Activated naive CD4-positive, alpha-beta T cell treated with anti-CD3 and anti-CD28 coated beads, Interleukin-2, amount 50 U/mL, for 72 hours (primary cell): ENCODE measurements at regions not wholly inside any gene's neighbourhood (a gene's known extent, or its start where the extent isn't known, plus 50 kb on each side); places are given as distances from the start of the nearest gene placed in this dataset.
A peak's percentile ranks its signal among the peaks of the same experiment; 100 is the strongest.
"Not testable (repeated sequence)": the region's sequence is repeated elsewhere in the genome, so short reads cannot be mapped to it uniquely, and the experiment has no call there.

ENCODE experiments used
- ATAC-seq, 2 donors: fragments of 150-1000 bp; cut with Tn5 transposase; 2 replicates each; pipeline ENCODE4 v1.10.0; 2021; ENCODE audit warnings: mild to moderate bottlenecking in 2 of 2, moderate library complexity in 2 of 2
- DNase-seq, 2 donors: peaks; one replicate each; pipeline ENCODE4 v3.0.0; 2021 to 2022; ENCODE audit warnings: low spot score in 2 of 2
- H3K27ac Mint-ChIP-seq, 2 donors: one replicate each; pipeline ENCODE4 v1.8.0; 2022; ENCODE audit warnings: mild to moderate bottlenecking in 2 of 2, mixed read lengths in 2 of 2
- H3K36me3 Mint-ChIP-seq, 2 donors: one replicate each; pipeline ENCODE4 v1.8.0; 2022; ENCODE audit warnings: mixed read lengths in 2 of 2
- H3K9me3 Mint-ChIP-seq, 2 donors: one replicate each; pipeline ENCODE4 v1.8.0; 2022; ENCODE audit warnings: mixed read lengths in 2 of 2

DNA sequence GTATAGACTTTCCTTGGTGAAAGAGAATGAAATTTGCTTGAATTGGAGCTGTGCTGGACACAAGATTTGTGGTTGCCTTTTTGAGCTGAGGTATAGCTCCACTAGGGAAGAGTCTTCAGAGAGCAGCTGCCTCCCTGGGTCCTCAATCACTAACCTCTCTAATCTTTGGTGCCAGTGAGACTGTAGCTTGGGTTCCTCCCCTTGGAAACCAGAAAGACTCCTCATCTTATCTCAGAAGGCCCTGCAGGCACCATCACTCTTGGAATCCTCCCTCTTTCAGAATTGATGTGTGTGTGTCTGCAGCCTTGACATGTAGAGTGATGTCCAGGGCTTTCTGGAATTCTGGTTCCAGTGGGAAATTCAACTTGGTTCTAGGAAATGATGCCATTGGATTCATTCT, 426.5 kb downstream of the RPS24 start:
- no peaks in the 10 kb centered on the region for H3K9me3 Mint-ChIP-seq
- ATAC-seq (no peak), DNase-seq (no peak)
- no peaks in the 10 kb centered on the region for H3K36me3 Mint-ChIP-seq
- no peak overlapping the region for H3K27ac Mint-ChIP-seq

DNA sequence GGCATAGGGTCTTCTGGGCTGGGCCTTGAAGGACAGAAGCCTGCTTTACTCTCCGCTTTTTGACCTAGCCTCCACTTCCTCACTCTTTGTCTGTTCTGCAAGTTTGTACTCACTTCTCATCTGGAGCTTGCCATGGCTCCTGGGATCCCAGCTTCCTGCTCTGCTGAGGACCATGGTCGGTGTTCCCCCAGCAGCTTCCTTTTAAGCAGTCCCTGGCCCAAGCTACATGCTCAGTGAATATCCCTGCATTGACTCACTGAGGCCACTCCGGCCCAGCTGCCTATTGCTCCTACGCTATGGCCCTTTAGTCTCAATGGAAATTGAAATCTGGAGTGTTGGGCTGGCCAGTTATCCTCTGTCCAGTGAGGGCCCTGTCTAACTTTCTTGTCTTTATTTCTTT, 427.7 kb downstream of the RPS24 start:
- ATAC-seq, result no peak
- Mint-ChIP-seq H3K27ac (no peak overlapping the region), H3K9me3 (no peaks in the 10 kb centered on the region), H3K36me3 (no peaks in the 10 kb centered on the region)
- no peak for DNase-seq

DNA sequence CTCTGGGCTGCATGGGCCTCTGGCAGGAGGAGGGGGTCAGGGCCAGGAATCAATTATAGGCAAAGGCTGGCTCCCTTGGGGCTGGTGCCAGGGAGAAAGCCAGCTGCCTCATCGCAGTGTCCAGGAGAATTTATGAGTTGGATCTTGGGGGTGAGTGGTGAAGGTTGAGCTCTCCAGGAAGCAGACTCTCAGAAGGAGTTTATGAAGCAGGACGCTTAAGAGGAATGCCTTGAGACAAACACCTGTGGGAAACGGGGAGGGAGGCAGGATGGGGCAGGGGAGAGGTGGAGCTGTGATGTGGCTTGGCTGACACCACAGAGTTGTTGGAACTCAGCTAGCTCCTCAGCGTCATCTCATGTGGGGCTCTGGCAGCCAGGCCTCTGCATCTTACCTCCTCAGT, 428.5 kb downstream of the RPS24 start:
- peak in 1 of 2 donors; percentile 35 for DNase-seq
- no peak overlapping the region for H3K27ac Mint-ChIP-seq
- peaks cover under 1% of the 10 kb centered on the region in 2 donors for H3K36me3 Mint-ChIP-seq
- H3K9me3 Mint-ChIP-seq, result no peaks in the 10 kb centered on the region
- no peak for ATAC-seq

DNA sequence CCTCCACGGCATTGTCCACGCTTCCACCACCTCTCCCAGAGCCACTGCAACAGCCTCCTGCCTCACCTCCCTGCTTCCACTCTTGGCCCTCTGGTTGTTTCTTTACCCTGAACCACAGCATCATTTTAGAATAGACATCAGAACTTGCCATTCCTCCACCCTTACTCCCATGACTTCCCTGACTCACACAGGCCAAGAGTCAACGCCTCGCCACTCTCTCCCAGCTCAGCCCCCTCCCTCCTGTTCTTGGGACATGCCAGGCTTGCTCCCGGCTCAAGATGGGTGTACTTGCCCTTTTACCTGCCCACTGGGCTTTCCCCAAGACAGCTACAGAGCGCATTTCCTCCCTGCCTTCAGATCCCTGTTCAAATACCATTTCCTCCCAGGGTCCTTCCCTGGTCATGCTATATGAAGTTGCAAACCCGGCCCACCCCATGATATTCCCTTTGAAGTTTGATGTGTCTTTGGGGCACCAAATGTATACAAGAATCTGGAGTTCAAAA, 429.1 kb downstream of the RPS24 start:
- DNase-seq, result no peak
- Mint-ChIP-seq H3K36me3 (peaks cover 6% of the 10 kb centered on the region in 2 donors), H3K27ac (no peak overlapping the region), H3K9me3 (peaks cover 0 to 4% of the 10 kb centered on the region in 2 donors)
- no peak for ATAC-seq

DNA sequence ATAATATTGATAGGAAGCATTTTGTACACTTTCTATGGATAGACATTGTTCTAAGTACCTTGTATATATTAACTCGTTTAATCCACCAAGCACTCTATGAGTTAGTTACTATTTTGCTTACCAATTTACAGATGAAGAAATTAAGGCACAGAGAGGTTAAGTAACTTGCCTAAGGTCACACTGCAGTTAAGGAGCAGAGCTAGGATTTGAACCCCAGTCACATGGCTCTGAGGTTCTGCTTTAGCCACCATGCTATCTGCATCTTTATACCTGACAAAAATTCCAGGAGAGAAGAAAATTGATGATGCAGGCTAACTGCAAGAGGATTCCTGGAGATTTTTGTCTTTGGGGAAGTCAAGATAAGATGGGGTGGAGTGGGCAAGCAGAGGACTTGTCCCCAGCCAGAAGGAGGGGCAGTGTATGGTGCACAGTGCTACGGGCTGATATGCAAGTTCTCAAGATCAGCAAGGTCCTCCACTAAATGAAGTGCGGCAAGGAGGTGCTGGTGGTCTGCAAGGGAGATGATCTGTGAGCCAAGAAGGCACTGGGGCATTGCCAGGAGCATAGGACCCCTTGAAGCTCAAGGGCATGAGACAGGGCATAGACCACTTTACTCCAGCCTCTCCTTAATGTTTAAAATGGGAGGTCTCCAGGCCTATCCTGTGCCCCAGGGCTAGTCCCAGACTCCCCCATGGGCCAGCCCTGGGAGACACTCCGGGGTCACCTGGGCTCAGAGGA, 430.6 kb downstream of the RPS24 start:
- ATAC-seq (no peak), DNase-seq (no peak)
- peaks cover 6% of the 10 kb centered on the region in 2 donors for H3K36me3 Mint-ChIP-seq
- H3K9me3 Mint-ChIP-seq, result peaks cover 0 to 4% of the 10 kb centered on the region in 2 donors
- H3K27ac Mint-ChIP-seq, result peak overlapping the region in 1 of 2 donors; percentile 12

DNA sequence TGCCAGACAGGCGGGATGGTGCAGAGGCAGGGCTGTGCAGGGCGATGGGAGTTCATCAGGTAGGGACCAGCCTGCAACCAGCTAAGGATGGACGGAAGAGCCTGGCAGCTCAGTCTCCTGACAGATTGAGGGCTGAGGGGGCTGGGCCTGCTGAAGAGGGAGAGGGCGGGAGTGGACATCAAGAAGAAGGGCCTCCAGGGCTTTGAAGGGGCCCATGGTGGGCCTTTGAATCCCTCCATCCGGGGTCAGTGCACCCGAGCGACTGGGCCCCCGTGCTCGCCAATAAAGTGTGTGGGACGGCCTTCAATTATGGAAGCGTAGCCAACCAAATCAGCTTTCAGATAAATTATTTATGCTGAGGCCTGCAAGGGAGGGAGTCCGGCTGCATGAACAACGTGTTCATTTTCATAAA, 431.2 kb downstream of the RPS24 start:
- H3K36me3 Mint-ChIP-seq, result peaks cover 6% of the 10 kb centered on the region in 2 donors
- peaks cover 0 to 4% of the 10 kb centered on the region in 2 donors for H3K9me3 Mint-ChIP-seq
- DNase-seq, result no peak
- H3K27ac Mint-ChIP-seq, result no peak overlapping the region
- no peak for ATAC-seq

DNA sequence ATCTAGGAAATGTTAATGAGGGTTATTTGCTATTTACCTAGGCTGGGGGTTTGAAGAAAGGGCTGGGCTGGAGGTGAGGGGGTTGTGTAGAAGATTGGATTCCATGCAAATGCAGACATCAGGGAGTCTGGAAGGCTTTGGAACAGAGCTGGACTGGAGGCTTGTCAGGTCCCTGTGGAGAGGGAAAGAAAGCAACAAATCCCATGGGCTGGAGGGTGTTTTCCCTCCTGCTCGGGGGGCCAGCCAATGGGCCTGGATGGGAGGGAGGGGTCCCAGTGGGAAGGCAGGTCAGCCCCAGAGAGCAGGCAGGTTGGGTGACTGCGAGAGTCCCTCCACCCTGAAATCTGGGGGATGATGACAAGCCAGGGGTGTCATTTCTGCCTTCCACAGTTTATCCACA, 431.8 kb downstream of the RPS24 start:
- Mint-ChIP-seq H3K36me3 (peaks cover 6% of the 10 kb centered on the region in 2 donors), H3K27ac (no peak overlapping the region), H3K9me3 (peaks cover 0 to 4% of the 10 kb centered on the region in 2 donors)
- DNase-seq, result no peak
- no peak for ATAC-seq

DNA sequence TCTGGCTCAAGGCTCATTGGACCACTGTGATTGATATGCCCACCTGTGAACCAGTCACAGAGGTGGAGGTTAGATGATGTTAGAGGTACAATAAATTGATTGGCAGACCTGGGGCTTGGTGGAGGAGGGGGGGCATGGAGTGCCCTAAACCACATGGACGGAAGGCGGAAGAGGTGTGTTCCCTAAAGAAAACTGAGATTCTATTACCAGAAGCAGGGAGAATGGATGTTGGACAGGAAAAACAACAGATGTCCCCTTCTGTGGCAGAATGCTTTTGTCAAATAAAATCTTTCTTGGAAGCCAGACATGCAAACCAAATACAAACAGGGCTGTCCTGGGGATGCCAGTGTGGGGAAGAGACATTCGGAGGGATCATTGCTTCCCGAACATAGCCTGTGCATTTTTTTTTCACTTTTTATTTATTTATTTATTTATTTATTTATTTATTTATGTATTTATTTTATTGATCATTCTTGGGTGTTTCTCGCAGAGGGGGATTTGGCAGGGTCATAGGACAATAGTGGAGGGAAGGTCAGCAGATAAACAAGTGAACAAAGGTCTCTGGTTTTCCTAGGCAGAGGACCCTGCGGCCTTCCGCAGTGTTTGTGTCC, 433.9 kb downstream of the RPS24 start:
- Mint-ChIP-seq H3K36me3 (peaks cover 6% of the 10 kb centered on the region in 2 donors), H3K27ac (no peak overlapping the region), H3K9me3 (peaks cover 0 to 4% of the 10 kb centered on the region in 2 donors)
- no peak for DNase-seq
- no peak for ATAC-seq

DNA sequence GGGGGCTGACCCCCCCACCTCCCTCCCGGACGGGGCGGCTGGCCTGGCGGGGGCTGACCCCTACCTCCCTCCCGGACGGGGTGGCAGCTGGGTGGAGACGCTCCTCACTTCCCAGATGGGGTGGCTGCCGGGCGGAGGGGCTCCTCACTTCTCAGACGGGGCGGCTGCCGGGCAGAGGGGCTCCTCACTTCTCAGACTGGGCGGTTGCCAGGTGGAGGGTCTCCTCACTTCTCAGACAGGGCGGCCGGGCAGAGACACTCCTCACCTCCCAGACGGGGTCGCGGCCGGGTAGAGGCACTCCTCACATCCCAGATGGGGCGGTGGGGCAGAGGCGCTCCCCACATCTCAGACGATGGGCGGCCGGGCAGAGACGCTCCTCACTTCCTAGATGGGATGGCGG, 435.1 kb downstream of the RPS24 start:
- not testable (repeated sequence) for H3K9me3 Mint-ChIP-seq, ATAC-seq, H3K27ac Mint-ChIP-seq, DNase-seq, H3K36me3 Mint-ChIP-seq

DNA sequence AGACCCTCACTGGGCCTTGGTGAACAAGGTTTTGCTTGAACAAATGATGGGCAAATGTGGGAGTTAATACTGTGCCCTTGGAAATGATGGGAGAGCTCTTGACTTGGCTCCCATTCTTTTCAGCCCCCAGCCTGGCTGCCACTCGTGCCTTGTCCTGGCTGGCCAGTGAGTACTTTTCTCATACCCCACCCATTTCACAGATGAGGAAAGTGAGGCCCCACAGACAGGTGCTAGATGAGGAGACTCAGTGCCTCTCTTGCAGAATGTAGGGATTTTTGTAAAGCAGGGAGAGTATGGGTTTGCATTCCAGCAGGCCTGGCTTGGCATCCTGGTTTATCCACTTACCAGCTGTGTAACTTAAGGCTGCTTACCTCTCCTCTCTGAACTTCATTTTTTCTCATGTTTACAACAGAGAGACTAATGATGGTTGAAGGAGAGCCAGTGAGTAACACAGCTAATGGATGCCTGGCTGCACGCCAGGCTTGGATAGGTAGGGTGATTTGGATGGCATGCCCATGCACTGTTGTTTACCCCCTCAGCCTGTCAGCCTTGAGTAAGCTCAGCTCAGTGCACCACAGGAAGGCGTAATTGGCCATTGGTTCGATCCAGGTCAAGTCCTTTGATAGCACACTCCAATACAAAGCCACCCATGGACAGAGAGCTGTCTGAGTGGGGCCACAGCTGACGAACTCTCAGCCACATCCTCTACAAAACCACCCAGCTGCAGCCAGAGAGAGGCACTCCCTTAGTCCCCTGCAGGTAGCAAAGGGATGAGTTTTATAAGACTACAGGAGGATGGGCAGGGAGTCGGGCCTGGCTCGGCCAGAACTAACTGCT, 436.8 kb downstream of the RPS24 start:
- peak in 1 of 2 donors; percentile 13 for ATAC-seq
- H3K9me3 Mint-ChIP-seq, result peaks cover 0 to 4% of the 10 kb centered on the region in 2 donors
- H3K36me3 Mint-ChIP-seq, result peaks cover 6% of the 10 kb centered on the region in 2 donors
- no peak for DNase-seq
- no peak overlapping the region for H3K27ac Mint-ChIP-seq

DNA sequence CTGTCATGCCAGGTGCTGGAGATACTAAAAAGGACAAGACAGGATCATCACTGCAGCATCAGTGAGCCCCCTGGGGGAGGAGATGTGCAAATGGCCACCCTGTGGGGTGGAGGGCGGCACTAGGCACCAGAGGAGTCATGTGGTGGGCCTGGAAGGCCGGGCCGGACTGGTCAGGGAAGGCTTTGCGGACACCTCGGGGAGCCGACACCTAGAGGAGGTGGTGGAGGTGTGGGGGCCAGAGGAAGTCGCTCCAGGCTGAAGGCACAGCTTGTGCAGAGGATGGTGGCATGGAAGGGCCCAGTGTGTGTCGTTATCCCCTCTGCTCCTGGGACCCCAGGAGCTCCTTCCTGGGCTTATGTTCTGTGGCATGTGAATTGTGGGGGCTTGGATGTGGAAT, 437.7 kb downstream of the RPS24 start:
- H3K9me3 Mint-ChIP-seq, result peaks cover 0 to 4% of the 10 kb centered on the region in 2 donors
- no peak for DNase-seq
- no peak overlapping the region for H3K27ac Mint-ChIP-seq
- peaks cover 6% of the 10 kb centered on the region in 2 donors for H3K36me3 Mint-ChIP-seq
- ATAC-seq, result no peak

DNA sequence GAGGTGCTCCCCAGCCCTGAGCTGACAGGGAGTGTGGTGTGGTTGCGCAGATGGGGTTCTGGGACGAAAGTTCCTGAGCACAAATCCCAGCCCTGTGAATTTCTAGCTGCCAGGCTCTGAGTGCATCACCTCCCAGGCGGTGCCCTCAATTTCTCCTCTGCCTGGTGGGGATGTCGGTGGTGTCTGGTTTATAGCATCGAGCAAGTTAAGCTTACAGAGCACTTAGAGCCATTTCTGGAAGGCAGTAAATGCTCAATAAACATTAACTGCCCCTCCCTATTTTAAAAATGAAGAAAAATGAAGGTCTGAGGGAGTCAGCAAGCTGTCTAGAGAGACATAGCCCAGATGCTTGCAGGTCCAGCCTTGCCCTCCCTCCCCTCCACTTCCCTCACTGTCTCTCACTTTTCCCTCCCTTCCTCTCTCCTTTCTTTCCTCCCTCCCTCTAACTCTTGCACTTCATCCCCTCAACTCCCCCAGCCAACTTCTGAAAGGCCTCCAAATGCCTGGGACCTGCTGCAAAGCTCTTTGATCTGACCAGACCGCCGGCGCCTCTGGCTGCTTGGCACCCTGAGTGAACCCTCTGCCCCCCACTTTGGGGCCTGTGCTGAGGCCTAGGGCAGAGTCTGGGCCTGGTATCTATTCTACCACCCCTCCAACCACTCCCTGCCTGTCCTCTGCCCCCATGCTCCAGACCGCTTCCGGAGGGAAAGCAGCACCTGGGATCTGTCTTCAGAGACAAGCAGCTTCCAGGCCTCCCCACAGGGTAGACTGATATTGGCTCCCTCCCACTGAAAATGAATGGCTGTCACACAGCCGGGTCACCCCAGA, 438.3 kb downstream of the RPS24 start:
- H3K27ac Mint-ChIP-seq, result no peak overlapping the region
- ATAC-seq (no peak), DNase-seq (no peak)
- H3K36me3 Mint-ChIP-seq, result peaks cover 6% of the 10 kb centered on the region in 2 donors
- H3K9me3 Mint-ChIP-seq, result peaks cover 0 to 4% of the 10 kb centered on the region in 2 donors

DNA sequence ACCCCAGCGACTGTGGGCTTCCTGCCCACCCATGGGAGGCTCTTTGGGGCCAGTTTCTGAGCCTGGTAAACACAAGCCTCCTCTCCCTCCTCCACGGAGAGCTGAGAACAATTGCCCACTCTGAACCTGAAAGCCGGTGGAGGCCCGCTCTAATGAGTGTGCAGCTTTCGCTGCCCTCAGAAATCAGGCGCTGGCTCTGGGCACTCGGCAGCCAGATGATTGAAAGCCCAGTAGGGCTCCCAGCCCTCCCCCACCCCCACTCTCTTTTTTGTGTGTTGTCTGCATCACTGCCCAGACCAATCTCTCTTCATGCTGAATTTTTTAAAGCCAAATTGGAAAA, 438.9 kb downstream of the RPS24 start:
- DNase-seq (no peak), ATAC-seq (no peak)
- Mint-ChIP-seq H3K36me3 (peaks cover 1% of the 10 kb centered on the region in 2 donors), H3K27ac (no peak overlapping the region), H3K9me3 (peaks cover 0 to under 1% of the 10 kb centered on the region in 2 donors)

DNA sequence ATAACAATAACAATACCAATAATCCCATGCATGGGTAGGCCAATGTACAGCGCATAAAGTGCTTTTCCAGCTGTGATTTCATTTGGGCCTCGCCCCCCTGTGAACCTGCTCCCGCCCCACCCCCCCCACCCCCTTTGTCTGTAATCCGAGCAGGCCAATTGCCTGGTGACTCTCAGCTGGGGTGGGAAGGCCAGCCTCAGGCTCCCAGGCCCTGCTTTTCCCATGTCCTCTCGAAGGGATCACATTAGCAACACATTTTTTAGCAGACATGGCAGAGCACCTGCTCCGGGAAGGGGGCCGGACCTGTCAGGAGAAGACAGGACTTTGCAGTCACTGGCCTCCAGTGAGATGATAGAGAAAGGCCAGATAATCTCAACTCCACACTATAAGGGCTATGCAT, 439.3 kb downstream of the RPS24 start:
- no peaks in the 10 kb centered on the region for H3K9me3 Mint-ChIP-seq
- no peaks in the 10 kb centered on the region for H3K36me3 Mint-ChIP-seq
- DNase-seq (no peak), ATAC-seq (no peak)
- no peak overlapping the region for H3K27ac Mint-ChIP-seq

DNA sequence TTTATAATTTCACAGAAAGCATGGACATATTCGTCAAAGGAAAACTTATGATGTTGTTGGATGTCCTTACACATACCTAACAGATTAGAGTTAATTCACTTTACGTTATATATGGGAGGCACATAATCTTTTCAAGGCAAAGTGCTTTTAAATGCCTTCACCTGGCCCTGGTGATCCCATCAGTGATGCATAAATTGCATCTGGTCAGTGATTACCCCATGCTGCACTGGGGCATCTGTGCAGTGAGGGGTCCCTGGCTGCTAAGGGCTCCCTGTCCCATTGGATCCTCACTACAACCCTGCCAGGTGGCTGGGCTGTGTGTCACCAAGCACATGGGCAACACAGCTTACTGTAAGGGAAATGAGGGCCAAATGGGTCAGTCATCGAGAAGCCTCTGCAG, 441.1 kb downstream of the RPS24 start:
- H3K27ac Mint-ChIP-seq, result no peak overlapping the region
- ATAC-seq (no peak), DNase-seq (no peak)
- no peaks in the 10 kb centered on the region for H3K36me3 Mint-ChIP-seq
- no peaks in the 10 kb centered on the region for H3K9me3 Mint-ChIP-seq

DNA sequence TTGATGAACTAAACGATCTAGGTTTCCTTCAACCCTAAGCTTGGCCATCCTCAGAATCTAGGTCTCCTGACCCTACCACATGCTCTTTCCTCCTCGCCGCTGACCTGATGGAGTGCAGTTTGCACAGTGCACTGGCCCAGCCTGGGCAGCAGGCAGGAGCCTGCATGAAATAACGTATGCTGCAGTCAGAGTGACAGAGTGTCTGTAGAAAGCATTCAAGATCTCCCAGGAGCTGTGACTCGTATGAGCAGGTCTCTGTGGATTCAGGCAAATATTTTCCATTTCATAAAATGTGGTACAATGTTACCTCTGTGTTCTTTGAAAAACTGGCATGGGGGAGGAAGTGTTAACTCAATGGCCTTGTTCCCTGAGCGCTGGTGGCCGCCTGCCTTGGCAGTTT, 441.8 kb downstream of the RPS24 start:
- ATAC-seq (no peak), DNase-seq (no peak)
- Mint-ChIP-seq H3K27ac (no peak overlapping the region), H3K36me3 (no peaks in the 10 kb centered on the region), H3K9me3 (no peaks in the 10 kb centered on the region)
